ENCODE measurements at regions not wholly inside any gene's neighbourhood (a gene's known extent, or its start where the extent isn't known, plus 50 kb on each side); places are given as distances from the start of the nearest gene placed in this dataset.

- DNase-seq, result no peak
These were observed 235.8 kb downstream of the SLC6A15 start for GRCh38 chr12:84676787-84677186.

DNA sequence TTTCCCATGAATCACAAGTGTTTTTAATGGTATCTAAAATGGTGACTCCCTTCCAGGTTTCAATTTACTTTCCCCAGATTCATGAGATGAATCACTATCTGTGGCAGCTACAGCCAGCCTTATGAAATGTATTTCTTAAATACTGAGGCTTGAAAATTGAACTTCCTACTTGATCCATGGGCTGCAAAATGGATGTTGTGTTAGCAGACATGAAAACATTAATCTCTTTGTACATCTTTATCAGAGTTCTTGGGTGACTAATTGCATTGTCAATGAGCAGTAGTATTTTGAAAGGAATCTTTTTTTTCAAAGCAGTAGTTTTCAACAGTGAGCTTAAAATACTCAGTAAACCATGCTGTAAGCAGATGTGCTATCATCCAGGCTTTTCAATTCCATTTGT lies 250.8 kb downstream of the SLC6A15 start:
- no peak for DNase-seq

DNA sequence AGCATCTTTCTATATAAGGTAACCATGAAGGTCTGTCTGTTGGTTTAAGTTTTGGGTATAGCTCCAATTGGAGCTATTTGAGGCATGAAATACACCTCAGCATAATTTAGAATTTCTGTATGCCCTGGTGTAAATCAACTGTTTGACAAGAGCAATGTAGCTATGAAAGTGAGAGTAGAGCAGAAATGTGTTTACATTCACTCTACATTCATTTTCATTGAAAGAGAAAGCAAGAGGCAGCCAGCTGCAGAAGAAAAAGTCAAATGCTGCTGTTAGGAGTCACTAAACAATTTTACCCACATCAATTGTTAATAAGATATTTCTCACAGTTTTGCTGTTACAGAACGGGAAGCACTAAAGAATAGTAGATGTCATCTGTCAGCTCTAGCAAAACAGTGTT lies 252.5 kb downstream of the SLC6A15 start:
- no peak for DNase-seq

GRCh38 chr12:84658877-84659276 lies 253.7 kb downstream of the SLC6A15 start:
- DNase-seq, result no peak

- no peak for DNase-seq
These were observed 255.9 kb downstream of the SLC6A15 start for GRCh38 chr12:84656705-84657104.

GRCh38 chr12:84653482-84653881 lies 259.1 kb downstream of the SLC6A15 start:
- DNase-seq, result no peak

GRCh38 chr12:84648425-84648824 lies 264.2 kb downstream of the SLC6A15 start:
- DNase-seq, result no peak

GRCh38 chr12:84644908-84645307 lies 267.7 kb downstream of the SLC6A15 start:
- DNase-seq, result no peak

- no peak for DNase-seq
These were observed 268.6 kb downstream of the SLC6A15 start for GRCh38 chr12:84643993-84644392.

- no peak for DNase-seq
These were observed 270.6 kb downstream of the SLC6A15 start for GRCh38 chr12:84641940-84642545.

GRCh38 chr12:84638811-84639368 lies 273.7 kb downstream of the SLC6A15 start:
- no peak for DNase-seq

DNA sequence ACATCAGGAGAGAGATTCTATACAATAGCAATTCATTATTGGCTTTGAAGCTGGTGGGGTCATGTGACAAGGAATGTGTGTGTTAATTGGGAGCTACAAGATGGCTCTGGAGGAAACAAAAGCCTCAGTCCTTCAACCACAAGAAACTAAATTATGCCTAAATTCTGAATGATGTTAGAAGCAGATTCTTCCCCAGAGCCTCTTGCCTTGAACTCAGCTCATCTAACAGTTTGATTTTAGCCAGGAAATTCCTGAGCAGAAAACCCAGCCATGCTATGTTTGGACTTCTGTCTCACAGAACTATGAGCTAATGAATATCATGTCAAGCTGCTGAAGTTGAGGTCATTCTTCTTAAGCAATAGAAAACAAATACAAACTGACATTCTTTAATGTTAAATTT lies 274.7 kb downstream of the SLC6A15 start:
- no peak for DNase-seq

DNA sequence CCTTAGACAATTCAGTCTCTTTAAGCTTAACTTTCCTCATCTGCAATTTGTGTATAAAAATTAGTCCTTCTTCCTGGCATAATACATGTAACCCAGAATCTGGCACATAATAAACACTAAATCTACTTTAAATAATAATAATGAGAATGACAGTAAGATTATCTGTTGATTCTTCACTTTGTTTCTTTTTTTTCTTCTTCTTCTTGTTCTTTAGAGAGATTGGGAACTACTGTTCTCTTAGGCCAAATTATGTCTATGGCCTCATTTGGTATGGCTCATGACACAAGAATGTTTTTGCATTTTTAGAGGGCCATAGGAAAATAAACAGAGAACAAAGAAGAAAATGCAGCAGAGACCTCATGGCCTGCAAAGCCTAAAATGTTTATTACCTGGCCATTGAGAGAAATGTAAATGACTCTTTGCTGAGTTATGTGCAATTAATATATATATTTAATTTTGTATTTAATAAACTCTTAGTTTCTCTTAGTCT lies 275.8 kb downstream of the SLC6A15 start:
- DNase-seq, result no peak

- no peak for DNase-seq
These were observed 278.1 kb downstream of the SLC6A15 start for GRCh38 chr12:84634526-84634925.

GRCh38 chr12:84632556-84632955 lies 280.0 kb downstream of the SLC6A15 start:
- DNase-seq, result no peak

DNA sequence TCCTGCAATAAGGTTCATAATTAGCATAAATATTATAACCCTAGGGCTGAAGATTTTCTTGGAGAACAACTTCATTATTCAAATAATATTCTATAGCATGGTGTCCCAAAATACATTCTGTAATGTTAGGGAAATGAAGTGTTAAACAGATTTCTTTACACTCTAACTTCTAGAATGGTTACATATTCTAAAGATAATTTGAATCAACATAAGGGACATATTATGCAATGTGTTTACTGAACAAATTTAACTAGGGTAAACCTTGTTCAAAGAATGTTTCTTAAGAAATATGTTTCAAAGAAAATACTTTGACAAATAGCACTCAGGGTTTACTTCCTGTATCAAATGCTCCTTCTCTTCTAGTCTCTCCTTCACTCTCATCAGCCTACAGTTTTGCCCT lies 281.6 kb downstream of the SLC6A15 start:
- no peak for DNase-seq

- DNase-seq, result no peak
These were observed 285.0 kb downstream of the SLC6A15 start for GRCh38 chr12:84627593-84627992.

- no peak for DNase-seq
These were observed 288.0 kb downstream of the SLC6A15 start for GRCh38 chr12:84624601-84625000.

DNA sequence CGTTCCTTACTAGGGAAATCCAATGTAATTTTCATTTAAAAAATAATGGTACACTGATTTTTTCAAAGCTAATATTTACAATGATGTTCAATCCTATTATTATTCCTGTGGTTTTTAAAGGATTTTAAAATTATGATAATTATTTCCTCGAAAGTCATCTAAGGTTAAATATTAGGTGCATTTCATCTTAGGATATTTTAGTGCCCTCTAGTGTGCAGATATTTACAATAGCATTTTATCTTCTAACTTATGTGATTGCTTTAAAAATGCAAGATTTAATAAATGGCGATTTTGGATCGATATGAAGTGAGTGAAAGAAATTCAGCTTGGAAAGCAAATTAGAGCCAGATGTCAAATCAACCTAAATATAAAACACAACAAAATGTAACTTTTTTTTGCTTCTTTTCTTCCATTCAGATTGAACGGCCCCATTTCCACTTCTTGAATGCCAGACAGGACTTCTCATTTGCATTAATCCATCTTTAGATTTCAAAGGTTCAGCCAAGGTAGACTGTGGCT lies 293.5 kb downstream of the SLC6A15 start:
- no peak for DNase-seq

DNA sequence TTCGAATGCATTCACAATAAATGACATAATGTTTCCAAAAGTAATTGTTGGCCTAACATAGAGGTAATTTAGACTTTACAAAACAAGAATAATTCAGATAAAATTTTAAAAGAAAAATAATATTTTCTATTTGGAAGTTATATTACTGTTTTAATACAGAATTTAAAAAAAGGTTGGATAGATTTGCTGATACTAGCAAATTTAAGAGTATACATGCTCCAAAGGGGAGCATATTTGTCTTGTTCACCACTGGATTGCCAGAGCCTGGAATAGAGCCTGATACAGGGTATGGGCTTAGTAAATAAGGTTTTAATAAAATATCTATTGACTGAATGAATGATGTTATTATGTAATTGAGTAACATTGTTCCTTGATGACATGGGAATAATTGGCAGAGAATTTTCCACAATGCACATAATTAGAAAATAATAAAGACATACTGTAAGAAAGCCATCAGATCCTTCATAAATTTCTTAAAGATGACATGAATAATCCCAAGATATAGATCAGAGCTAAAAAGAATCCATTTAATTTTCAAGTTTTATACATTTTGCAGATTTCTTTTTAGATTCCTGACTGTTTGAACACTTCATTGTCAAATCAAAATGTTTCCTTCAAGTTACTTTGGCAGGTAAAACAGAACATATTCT lies 305.3 kb downstream of the SLC6A15 start:
- DNase-seq, result no peak

- DNase-seq, result no peak
These were observed 306.6 kb downstream of the SLC6A15 start for GRCh38 chr12:84605983-84606382.

DNA sequence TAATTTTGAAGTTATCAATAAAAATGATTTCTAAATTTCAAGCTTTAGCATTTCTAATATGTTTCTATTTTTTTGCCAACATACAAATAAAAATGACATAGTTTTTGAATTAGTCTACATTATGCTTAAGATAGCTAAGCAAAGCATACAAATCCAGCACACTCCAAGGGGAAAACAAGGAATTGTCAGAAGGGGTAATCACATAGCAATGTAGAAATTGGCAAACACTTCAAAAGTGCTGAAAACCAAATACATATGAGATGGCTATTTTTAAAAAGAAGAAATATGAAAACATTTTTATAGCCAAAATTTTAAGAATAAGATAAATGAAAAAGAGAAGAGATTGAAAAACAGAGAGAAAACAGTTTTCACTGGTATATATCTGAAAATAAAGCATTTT lies 308.0 kb downstream of the SLC6A15 start:
- no peak for DNase-seq

GRCh38 chr12:84603484-84604248 lies 308.9 kb downstream of the SLC6A15 start:
- DNase-seq, result no peak
